Heart right ventricle (tissue), 16 donors: ENCODE measurements at regions not wholly inside any gene's neighbourhood (a gene's known extent, or its start where the extent isn't known, plus 50 kb on each side); places are given as distances from the start of the nearest gene placed in this dataset.

Experiments used
- ATAC-seq, 8 donors: fragments of 200-7000 bp; cut with Tn5 transposase; one replicate each; pipeline ENCODE4 v1.9.1; 2020; ENCODE audit warnings: mild to moderate bottlenecking in 8 of 8, moderate library complexity in 8 of 8, moderate number of reproducible peaks in 1 of 8
- DNase-seq, 2 donors: peaks; one replicate each; pipeline ENCODE4 v3.0.0-alpha.2; 2020
- H3K27ac ChIP-seq, 10 donors: fragments of 200-600 bp; sonication (generic) in 2 of 10; one replicate each; pipeline versions ENCODE4 v1.5.0 to v1.8.0; 2020 to 2022; ENCODE audit warnings: mild to moderate bottlenecking in 3 of 10
- H3K27me3 ChIP-seq, 7 donors: fragments of 200-600 bp; one replicate each; pipeline ENCODE4 v1.8.0; 2021 to 2022; ENCODE audit warnings: mild to moderate bottlenecking in 2 of 7
- H3K36me3 ChIP-seq, 9 donors: fragments of 200-600 bp; sonication (generic) in 1 of 9; one replicate each; pipeline versions ENCODE4 v1.5.0 to v1.8.0; 2020 to 2022; ENCODE audit warnings: mild to moderate bottlenecking in 2 of 9
- H3K4me1 ChIP-seq, 9 donors: fragments of 200-600 bp; sonication (generic) in 1 of 9; one replicate each; pipeline versions ENCODE4 v1.5.0 to v1.8.0; 2020 to 2022; ENCODE audit warnings: mild to moderate bottlenecking in 4 of 9
- H3K4me3 ChIP-seq, 10 donors: fragments of 200-600 bp; sonication (generic) in 2 of 10; one replicate each; pipeline versions ENCODE4 v1.5.0 to v1.8.0; 2020 to 2022; ENCODE audit warnings: mild to moderate bottlenecking in 7 of 10, moderate library complexity in 2 of 10
- H3K9me3 ChIP-seq, 11 donors: fragments of 200-600 bp in 10 of 11; sonication (generic) in 2 of 11; one replicate each; pipeline versions ENCODE4 v1.5.0 to v1.8.0; 2013 to 2022; ENCODE audit warnings: mild to moderate bottlenecking in 2 of 11, control low read depth in 1 of 11, moderate library complexity in 1 of 11
- CTCF ChIP-seq, 9 donors: fragments of 200-600 bp; sonication (generic) in 2 of 9; IDR thresholded peaks; one replicate each; pipeline versions ENCODE4 v1.5.0 to v1.8.0; 2021 to 2022; ENCODE audit warnings: antibody characterized with exemption in 9 of 9, mild to moderate bottlenecking in 5 of 9, moderate library complexity in 1 of 9
- whole genome bisulfite sequencing, 2 donors: extraction: QIAGEN DNeasy Blood & Tissue Kit; methylation state at CpG; one replicate each; pipeline ENCODE4 v1.1.7; 2013; ENCODE audit warnings: inconsistent platforms in 1 of 2; 5-methylcytosine and 5-hydroxymethylcytosine counted together
- intact Hi-C, 10 donors: fragments of 100-400 bp; cut with DNase I; formaldehyde crosslinking; loops; one replicate each; pipeline versions ENCODE4 v1.11.1 to v1.14.2; 2022
- donor health status: Arrhythmogenic right ventricular cardiomyopathy.
- donor health status: ischemic (EF 13 %, LVEDD 7.1; RV severe dilation, severe dysfunction).
- donor health status: healthy with polysubstance abuse.
- donor health status: DM: no; HTN: yes; CAD: no.
- donor health status: DM: no; HTN: no; CAD: no.
- donor health status: ischemic (EF 25% LVEDD 6.9; RV normal size, moderate dysfunction).
- donor health status: ischemic (EF 25% LVEDD 5.7; RV mildly dilated, moderate dysfunction).
- donor health status: healthy.
- donor health status: DM: yes; HTN: yes; CAD: no.
- donor health status: Ischemic cardiomyopathy.
- donor health status: ischemic (EF 35%, LVEDD 5.7; RV mildly dilated, moderate dysfunction).
- donor health status: nonischemic (EF 11% LVEDD 7.7; RV severe dilation, severe dysfunction).
- donor health status: DM: yes; HTN: yes; CAD: no.
- donor health status: PGD.
- donor health status: ischemic (EF 29% LVEDD 5.4; RV normal size, mild dysfunction).
- donor health status: nonischemic (EF 23%, LVEDD 6.1; RV moderate dilation, normal function).

- DNase-seq (no peak), ATAC-seq (no peak)
- no peaks in the 10 kb centered on the region for H3K27me3 ChIP-seq
- peaks cover 0 to 18% (median 0%) of the 10 kb centered on the region in 9 donors for H3K4me1 ChIP-seq
- intact Hi-C loops: no loop called here
- no peak overlapping the region for H3K27ac ChIP-seq
- 91 to 96% methylated on average over 5 of the region's 5 CpGs for WGBS, 2 donors
- H3K4me3 ChIP-seq: no peak overlapping the region
- H3K36me3 ChIP-seq: no peaks in the 10 kb centered on the region
- no peaks in the 10 kb centered on the region for H3K9me3 ChIP-seq
- TF ChIP-seq CTCF (IDR thresholded peaks at IDR 0.05): no peak
Measured at GRCh38 chr5:96142184-96142781, 180.6 kb upstream of the ELL2 start.

GRCh38 chr5:96141749-96142148, 180.1 kb upstream of the ELL2 start:
- intact Hi-C loops: no loop called here
- WGBS, 2 donors: 65 to 73% methylated on average over 4 of the region's 4 CpGs
- TF ChIP-seq CTCF (IDR thresholded peaks at IDR 0.05): no peak
- Histone ChIP-seq H3K9me3 (no peaks in the 10 kb centered on the region), H3K27me3 (no peaks in the 10 kb centered on the region), H3K27ac (no peak overlapping the region), H3K4me1 (peaks cover 0 to 15% (median 0%) of the 10 kb centered on the region in 9 donors), H3K4me3 (no peak overlapping the region), H3K36me3 (no peaks in the 10 kb centered on the region)
- ATAC-seq (no peak), DNase-seq (no peak)

GRCh38 chr5:96140496-96140895, 178.8 kb upstream of the ELL2 start:
- no peak for DNase-seq
- intact Hi-C loops: no loop called here
- no peaks in the 10 kb centered on the region for H3K27me3 ChIP-seq

GRCh38 chr5:96140084-96140483, 178.4 kb upstream of the ELL2 start:
- Histone ChIP-seq H3K4me1 (peaks cover 0 to 9% (median 0%) of the 10 kb centered on the region in 9 donors), H3K36me3 (no peaks in the 10 kb centered on the region), H3K4me3 (no peak overlapping the region), H3K27me3 (no peaks in the 10 kb centered on the region), H3K27ac (no peak overlapping the region), H3K9me3 (no peaks in the 10 kb centered on the region)
- WGBS, 2 donors: 68 to 79% methylated on average over 1 of the region's 1 CpG
- DNase-seq (no peak), ATAC-seq (no peak)
- TF ChIP-seq CTCF (IDR thresholded peaks at IDR 0.05): no peak
- intact Hi-C loops: no loop called here

More at GRCh38 chr5:96140496-96140895, 178.8 kb upstream of the ELL2 start:
- H3K36me3 ChIP-seq: no peaks in the 10 kb centered on the region
- H3K4me1 ChIP-seq: peaks cover 0 to 9% (median 0%) of the 10 kb centered on the region in 9 donors
- H3K9me3 ChIP-seq: no peaks in the 10 kb centered on the region
- WGBS, 2 donors: 64 to 72% methylated on average over 2 of the region's 2 CpGs
- no peak for ATAC-seq
- H3K27ac ChIP-seq: no peak overlapping the region
- no peak for TF ChIP-seq CTCF (IDR thresholded peaks at IDR 0.05)
- H3K4me3 ChIP-seq: no peak overlapping the region
